Kidney (tissue), 13 donors: ENCODE measurements at regions not wholly inside any gene's neighbourhood (a gene's known extent, or its start where the extent isn't known, plus 50 kb on each side); places are given as distances from the start of the nearest gene placed in this dataset.

Source experiments
- DNase-seq, 5 donors: peaks; one replicate each; pipeline ENCODE4 v3.0.0-alpha.2; 2013 to 2020
- FAIRE-seq: peaks from 2 replicates; lab custom pipeline; 2012; peaks lifted over from hg19 to GRCh38; lab: Jason Lieb, UNC
- H3K27ac ChIP-seq, 2 donors: one replicate each; pipeline ENCODE4 v1.7.0; 2013; ENCODE audit warnings: low read depth in 2 of 2, low read length in 2 of 2, inconsistent platforms in 1 of 2
- H3K27me3 ChIP-seq: one replicate; pipeline ENCODE4 v1.7.1; 2013; ENCODE audit warnings: low read length, inconsistent platforms; ENCODE audit not compliant: control insufficient read depth, insufficient read depth
- H3K36me3 ChIP-seq, 3 donors: one replicate each; pipeline versions ENCODE4 v1.7.0 to v1.7.1; 2013; ENCODE audit warnings: low read length in 3 of 3, control low read depth in 1 of 3, inconsistent platforms in 1 of 3; ENCODE audit not compliant: insufficient read depth in 3 of 3, control insufficient read depth in 2 of 3
- H3K4me1 ChIP-seq, 3 donors: one replicate each; pipeline versions ENCODE4 v1.7.0 to v1.7.1; 2013; ENCODE audit warnings: low read length in 3 of 3, inconsistent platforms in 1 of 3, low read depth in 1 of 3; ENCODE audit not compliant: control insufficient read depth in 2 of 3, insufficient read depth in 2 of 3
- H3K4me3 ChIP-seq, 3 donors: one replicate each; pipeline versions ENCODE4 v1.7.0 to v1.8.1; 2013; ENCODE audit warnings: low read length in 3 of 3, control low read depth in 1 of 3, inconsistent platforms in 1 of 3
- H3K9ac ChIP-seq, 3 donors: one replicate each; pipeline versions ENCODE4 v1.7.0 to v1.7.1; 2013; ENCODE audit warnings: low read length in 3 of 3, control low read depth in 1 of 3, inconsistent platforms in 1 of 3
- H3K9me3 ChIP-seq, 3 donors: one replicate each; pipeline versions ENCODE4 v1.7.0 to v1.7.1; 2013; ENCODE audit warnings: low read length in 3 of 3, control low read depth in 1 of 3, inconsistent platforms in 1 of 3; ENCODE audit not compliant: control insufficient read depth in 2 of 3, insufficient read depth in 1 of 3
- intact Hi-C: fragments of 100-400 bp; cut with DNase I; formaldehyde crosslinking; loops from one replicate; pipeline ENCODE4 v1.11.1; 2022
- TF ChIP-seq, protein P1 (sequence below): IDR thresholded peaks from 3 replicates; pipeline ENCODE4 v1.5.1; 2012; ENCODE audit warnings: mild to moderate bottlenecking, moderate library complexity, borderline replicate concordance; ENCODE audit not compliant: insufficient read depth; ENCODE audit errors: extremely low read depth
- donor health status: control.
- donor health status: control.
- donor health status: control.
- donor health status: control.
- donor health status: control.
- donor health status: DM: yes; HTN: yes; CAD: no.
- donor health status: Normal renal cell carcinoma (clear cell type).

GRCh38 chr13:88369866-88370265 lies 698.7 kb downstream of the SLITRK5 start:
- H3K27me3 ChIP-seq: no peaks in the 10 kb centered on the region
- intact Hi-C loops: no loop called here
- no peaks in the 10 kb centered on the region for H3K9me3 ChIP-seq
- H3K36me3 ChIP-seq: no peaks in the 10 kb centered on the region
- peak in 3 of 5 donors; percentile 19 to 56 (median 47) for DNase-seq
- no peaks in the 10 kb centered on the region for H3K4me1 ChIP-seq
- no peak overlapping the region for H3K27ac ChIP-seq
- TF ChIP-seq, protein P1, sequence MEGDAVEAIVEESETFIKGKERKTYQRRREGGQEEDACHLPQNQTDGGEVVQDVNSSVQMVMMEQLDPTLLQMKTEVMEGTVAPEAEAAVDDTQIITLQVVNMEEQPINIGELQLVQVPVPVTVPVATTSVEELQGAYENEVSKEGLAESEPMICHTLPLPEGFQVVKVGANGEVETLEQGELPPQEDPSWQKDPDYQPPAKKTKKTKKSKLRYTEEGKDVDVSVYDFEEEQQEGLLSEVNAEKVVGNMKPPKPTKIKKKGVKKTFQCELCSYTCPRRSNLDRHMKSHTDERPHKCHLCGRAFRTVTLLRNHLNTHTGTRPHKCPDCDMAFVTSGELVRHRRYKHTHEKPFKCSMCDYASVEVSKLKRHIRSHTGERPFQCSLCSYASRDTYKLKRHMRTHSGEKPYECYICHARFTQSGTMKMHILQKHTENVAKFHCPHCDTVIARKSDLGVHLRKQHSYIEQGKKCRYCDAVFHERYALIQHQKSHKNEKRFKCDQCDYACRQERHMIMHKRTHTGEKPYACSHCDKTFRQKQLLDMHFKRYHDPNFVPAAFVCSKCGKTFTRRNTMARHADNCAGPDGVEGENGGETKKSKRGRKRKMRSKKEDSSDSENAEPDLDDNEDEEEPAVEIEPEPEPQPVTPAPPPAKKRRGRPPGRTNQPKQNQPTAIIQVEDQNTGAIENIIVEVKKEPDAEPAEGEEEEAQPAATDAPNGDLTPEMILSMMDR: no peak
- no peak for FAIRE-seq
- H3K9ac ChIP-seq: no peak overlapping the region
- no peak overlapping the region for H3K4me3 ChIP-seq

DNA sequence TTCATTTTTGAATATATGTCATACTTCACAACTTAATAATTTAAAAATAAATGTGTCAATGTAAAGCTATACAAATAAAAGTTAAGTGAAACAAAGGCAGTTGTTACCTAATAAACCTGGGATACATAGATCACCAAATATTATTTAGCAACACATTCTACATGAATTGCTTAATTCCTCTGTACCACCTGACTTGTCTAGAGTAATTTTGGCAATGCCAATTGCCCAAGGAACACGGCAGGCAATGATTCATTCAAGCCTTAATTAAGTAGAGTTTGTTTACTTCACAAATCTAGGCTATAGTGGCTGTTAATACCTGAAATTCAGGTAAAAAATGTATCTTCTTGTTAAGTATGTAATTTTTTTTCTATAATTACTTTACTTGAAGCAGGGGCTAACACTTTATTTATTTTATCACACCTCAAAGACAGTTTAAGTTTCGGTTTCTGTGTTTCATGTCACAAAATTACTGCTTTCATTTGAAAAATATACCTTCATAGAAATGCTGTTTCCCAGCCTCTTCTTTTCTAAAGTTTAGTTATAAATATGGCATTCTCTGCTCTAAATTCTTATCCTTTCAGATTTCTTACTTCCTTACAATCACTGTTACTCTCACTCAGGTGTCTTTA lies 705.7 kb downstream of the SLITRK5 start:
- TF ChIP-seq, protein P1: no peak
- H3K27me3 ChIP-seq: no peaks in the 10 kb centered on the region
- H3K9me3 ChIP-seq: peaks cover 0 to 3% (median 0%) of the 10 kb centered on the region in 3 donors
- no peaks in the 10 kb centered on the region for H3K36me3 ChIP-seq
- intact Hi-C loops: no loop called here
- H3K27ac ChIP-seq: no peak overlapping the region
- no peak for FAIRE-seq
- no peak overlapping the region for H3K9ac ChIP-seq
- no peak for DNase-seq
- no peaks in the 10 kb centered on the region for H3K4me1 ChIP-seq
- H3K4me3 ChIP-seq: no peak overlapping the region

DNA sequence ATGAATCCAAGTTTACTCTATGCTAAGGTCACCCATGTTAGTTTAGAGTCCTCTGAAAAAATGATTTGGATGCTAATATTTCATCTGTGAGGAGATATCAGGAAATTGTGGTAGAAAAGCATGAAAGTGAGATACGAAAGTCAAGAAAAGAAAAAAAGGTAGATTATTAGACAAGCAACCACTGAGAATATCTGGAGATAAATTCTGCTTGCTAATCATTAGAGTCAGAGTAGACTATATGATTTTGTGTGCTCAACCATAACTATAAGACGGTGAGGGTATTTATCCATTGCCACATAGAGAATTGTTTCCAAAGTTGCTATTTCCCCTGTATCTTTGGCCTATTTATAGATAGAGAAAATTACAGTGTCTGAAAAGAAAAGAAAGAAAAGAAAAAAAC lies 706.7 kb downstream of the SLITRK5 start:
- no peak overlapping the region for H3K27ac ChIP-seq
- H3K4me1 ChIP-seq: no peaks in the 10 kb centered on the region
- TF ChIP-seq, protein P1: no peak
- H3K9me3 ChIP-seq: peaks cover 0 to 3% (median 0%) of the 10 kb centered on the region in 3 donors
- no peaks in the 10 kb centered on the region for H3K36me3 ChIP-seq
- H3K27me3 ChIP-seq: no peaks in the 10 kb centered on the region
- no peak overlapping the region for H3K9ac ChIP-seq
- FAIRE-seq: no peak
- no peak overlapping the region for H3K4me3 ChIP-seq
- DNase-seq: no peak
- intact Hi-C loops: no loop called here

- intact Hi-C loops: no loop called here
- Histone ChIP-seq H3K4me1 (no peaks in the 10 kb centered on the region), H3K9ac (no peak overlapping the region), H3K27ac (no peak overlapping the region), H3K9me3 (peaks cover 0 to 3% (median 0%) of the 10 kb centered on the region in 3 donors), H3K36me3 (no peaks in the 10 kb centered on the region), H3K27me3 (no peaks in the 10 kb centered on the region), H3K4me3 (no peak overlapping the region)
- TF ChIP-seq, protein P1: no peak
- FAIRE-seq (no peak), DNase-seq (no peak)
Measured at GRCh38 chr13:88384542-88384941, 713.4 kb downstream of the SLITRK5 start.
